ENCODE measurements at regions not wholly inside any gene's neighbourhood (a gene's known extent, or its start where the extent isn't known, plus 50 kb on each side); places are given as distances from the start of the nearest gene placed in this dataset.

GRCh38 chr2:81283081-81283480 is 978.5 kb upstream of the LRRTM1 start:
- H3K27me3 ChIP-seq = no peaks in the 10 kb centered on the region
- H3K9me3 ChIP-seq = peaks cover 0 to 4% (median 0%) of the 10 kb centered on the region in 12 donors
- ATAC-seq (no peak), DNase-seq (no peak)
- H3K4me1 ChIP-seq = no peaks in the 10 kb centered on the region
- intact Hi-C loops (cut with DNase I) = no loop called here
- H3K4me3 ChIP-seq = no peak overlapping the region
- TF ChIP-seq POLR2A (IDR thresholded peaks at IDR 0.05) (no peak), CTCF (IDR thresholded peaks at IDR 0.05) (no peak)
- no peak overlapping the region for H3K27ac ChIP-seq
- 63 to 87% (median 79%) methylated on average over 2 of the region's 2 CpGs for WGBS, 4 donors
- no peaks in the 10 kb centered on the region for H3K36me3 ChIP-seq

DNA sequence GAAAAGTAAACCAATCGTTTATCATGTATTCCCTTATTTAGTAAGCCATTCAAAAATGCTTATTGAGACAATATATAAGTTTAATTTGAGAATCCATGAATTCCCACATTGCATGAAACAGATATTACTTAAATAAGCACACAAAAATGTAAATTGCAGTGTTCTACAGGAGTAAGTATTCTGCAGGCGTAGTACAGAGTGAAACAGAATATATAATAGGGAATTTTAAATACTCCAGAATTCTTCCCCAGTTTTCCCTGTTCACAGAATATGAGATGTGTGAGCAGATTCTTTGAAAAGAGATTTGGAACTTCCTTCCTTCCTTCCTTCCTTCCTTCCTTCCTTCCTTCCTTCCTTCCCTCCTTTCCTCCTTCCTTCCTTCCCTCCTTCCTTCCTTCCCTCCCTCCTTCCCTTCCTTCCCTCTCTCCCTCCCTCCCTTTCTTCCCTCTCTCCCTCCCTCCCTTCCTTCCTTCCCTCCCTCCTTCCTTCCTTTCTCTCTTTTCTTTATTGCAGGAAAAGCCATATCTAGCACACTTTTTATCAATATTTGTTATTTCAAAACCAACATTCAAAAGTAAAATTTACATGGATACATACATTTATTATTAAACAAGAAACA is 977.7 kb upstream of the LRRTM1 start:
- intact Hi-C loops (cut with DNase I) = no loop called here
- no peak overlapping the region for H3K27ac ChIP-seq
- no peaks in the 10 kb centered on the region for H3K4me1 ChIP-seq
- no peak for DNase-seq
- no peak for ATAC-seq
- peaks cover 0 to 3% (median 0%) of the 10 kb centered on the region in 12 donors for H3K9me3 ChIP-seq
- H3K27me3 ChIP-seq = no peaks in the 10 kb centered on the region
- WGBS, 4 donors = 77 to 85% (median 83%) methylated on average over 2 of the region's 2 CpGs
- TF ChIP-seq POLR2A (IDR thresholded peaks at IDR 0.05) (no peak), CTCF (IDR thresholded peaks at IDR 0.05) (no peak)
- H3K4me3 ChIP-seq = no peak overlapping the region
- H3K36me3 ChIP-seq = no peaks in the 10 kb centered on the region

- Histone ChIP-seq H3K27ac (no peak overlapping the region), H3K27me3 (no peaks in the 10 kb centered on the region), H3K4me3 (no peak overlapping the region), H3K4me1 (no peaks in the 10 kb centered on the region), H3K36me3 (no peaks in the 10 kb centered on the region), H3K9me3 (peaks cover 0 to 18% (median 3%) of the 10 kb centered on the region in 12 donors)
- no peak for TF ChIP-seq POLR2A (IDR thresholded peaks at IDR 0.05)
- TF ChIP-seq CTCF (IDR thresholded peaks at IDR 0.05) = no peak
- no peak for DNase-seq
- intact Hi-C loops (cut with DNase I) = no loop called here
- WGBS, 4 donors = 59 to 73% (median 69%) methylated on average over 1 of the region's 1 CpG
- ATAC-seq = no peak
Measured at GRCh38 chr2:81276595-81276994, 972.0 kb upstream of the LRRTM1 start.

GRCh38 chr2:81266106-81266505 is 961.6 kb upstream of the LRRTM1 start:
- no peaks in the 10 kb centered on the region for H3K27me3 ChIP-seq
- H3K4me1 ChIP-seq = no peaks in the 10 kb centered on the region
- intact Hi-C loops (cut with DNase I) = no loop called here
- no peak overlapping the region for H3K27ac ChIP-seq
- peaks cover 0 to 25% (median 0%) of the 10 kb centered on the region in 12 donors for H3K9me3 ChIP-seq
- ATAC-seq (no peak), DNase-seq (no peak)
- WGBS, 4 donors = 3 to 10% (median 6%) methylated on average over 1 of the region's 1 CpG
- H3K36me3 ChIP-seq = no peaks in the 10 kb centered on the region
- H3K4me3 ChIP-seq = no peak overlapping the region
- TF ChIP-seq POLR2A (IDR thresholded peaks at IDR 0.05) (no peak), CTCF (IDR thresholded peaks at IDR 0.05) (no peak)

Measured in heart left ventricle (tissue), 16 donors.